ENCODE measurements at regions not wholly inside any gene's neighbourhood (a gene's known extent, or its start where the extent isn't known, plus 50 kb on each side); places are given as distances from the start of the nearest gene placed in this dataset.

- peaks cover 7% of the 10 kb centered on the region for H3K9me3 Mint-ChIP-seq
- 98 to 100% methylated on average over 4 to 7 of the region's 7 CpGs for WGBS, 2 experiments (ENCODE audit: insufficient coverage in 1 of 2, insufficient read length in 1 of 2)
- Histone ChIP-seq H3K27me3 (ENCODE audit: control insufficient read depth, insufficient read depth, low read length, poor library complexity, severe bottlenecking) (no peaks in the 10 kb centered on the region), H3K27ac (ENCODE audit: low read depth, low read length) (no peak overlapping the region), H3K4me3 (ENCODE audit: low read length) (no peak overlapping the region), H3K9me3 (ENCODE audit: control insufficient read depth, low read length) (peaks cover 10% of the 10 kb centered on the region), H3K9ac (ENCODE audit: extremely low read depth, low read length, poor library complexity, severe bottlenecking) (no peak overlapping the region), H3K36me3 (ENCODE audit: control insufficient read depth, insufficient read depth, low read length) (no peaks in the 10 kb centered on the region), H3K4me1 (ENCODE audit: control insufficient read depth, insufficient read depth, low read length) (peaks cover 5% of the 10 kb centered on the region)
- DNase-seq: no peak
- no peak overlapping the region for H3K27ac Mint-ChIP-seq
- H3K4me3 Mint-ChIP-seq: no peak overlapping the region
- H3K36me3 Mint-ChIP-seq (ENCODE audit: low read depth): no peaks in the 10 kb centered on the region
- TF ChIP-seq CTCF (conservative IDR thresholded peaks at IDR 0.05): no peak
- H3K4me1 Mint-ChIP-seq: peaks cover 10% of the 10 kb centered on the region
- peaks cover 2% of the 10 kb centered on the region for H3K27me3 Mint-ChIP-seq (ENCODE audit: insufficient read depth)
These were observed 187.6 kb upstream of the GRAMD2B start for GRCh38 chr5:126235628-126236027.

- TF ChIP-seq CTCF (conservative IDR thresholded peaks at IDR 0.05): no peak
- H3K36me3 ChIP-seq (ENCODE audit: control insufficient read depth, insufficient read depth, low read length): no peaks in the 10 kb centered on the region
- WGBS, 2 experiments (ENCODE audit: insufficient coverage in 1 of 2, insufficient read length in 1 of 2): 95 to 100% methylated on average over 2 of the region's 2 CpGs
These were observed 186.2 kb upstream of the GRAMD2B start for GRCh38 chr5:126236994-126237393.

GRCh38 chr5:126248611-126249010 is 174.6 kb upstream of the GRAMD2B start:
- H3K9me3 Mint-ChIP-seq: no peaks in the 10 kb centered on the region
- WGBS, 2 experiments (ENCODE audit: insufficient coverage in 1 of 2, insufficient read length in 1 of 2): 86% methylated on average over 1 of the region's 1 CpG; no CpG with 5 or more reads in 1 of the 2 experiments
- H3K27me3 ChIP-seq (ENCODE audit: control insufficient read depth, insufficient read depth, low read length, poor library complexity, severe bottlenecking): no peaks in the 10 kb centered on the region

More at GRCh38 chr5:126236994-126237393, 186.2 kb upstream of the GRAMD2B start:
- Histone ChIP-seq H3K4me3 (ENCODE audit: low read length) (no peak overlapping the region), H3K9me3 (ENCODE audit: control insufficient read depth, low read length) (no peaks in the 10 kb centered on the region), H3K4me1 (ENCODE audit: control insufficient read depth, insufficient read depth, low read length) (peaks cover 5% of the 10 kb centered on the region), H3K27me3 (ENCODE audit: control insufficient read depth, insufficient read depth, low read length, poor library complexity, severe bottlenecking) (no peaks in the 10 kb centered on the region), H3K9ac (ENCODE audit: extremely low read depth, low read length, poor library complexity, severe bottlenecking) (no peak overlapping the region), H3K27ac (ENCODE audit: low read depth, low read length) (no peak overlapping the region)
- Mint-ChIP-seq H3K4me1 (peaks cover 13% of the 10 kb centered on the region), H3K9me3 (no peaks in the 10 kb centered on the region), H3K36me3 (ENCODE audit: low read depth) (no peaks in the 10 kb centered on the region), H3K27me3 (ENCODE audit: insufficient read depth) (peaks cover 2% of the 10 kb centered on the region), H3K27ac (no peak overlapping the region), H3K4me3 (no peak overlapping the region)
- no peak for DNase-seq

More at GRCh38 chr5:126248611-126249010, 174.6 kb upstream of the GRAMD2B start:
- Histone ChIP-seq H3K9ac (ENCODE audit: extremely low read depth, low read length, poor library complexity, severe bottlenecking) (no peak overlapping the region), H3K4me1 (ENCODE audit: control insufficient read depth, insufficient read depth, low read length) (no peaks in the 10 kb centered on the region), H3K4me3 (ENCODE audit: low read length) (no peak overlapping the region), H3K9me3 (ENCODE audit: control insufficient read depth, low read length) (no peaks in the 10 kb centered on the region), H3K27ac (ENCODE audit: low read depth, low read length) (no peak overlapping the region), H3K36me3 (ENCODE audit: control insufficient read depth, insufficient read depth, low read length) (no peaks in the 10 kb centered on the region)
- H3K4me1 Mint-ChIP-seq: no peaks in the 10 kb centered on the region
- DNase-seq: no peak
- no peak for TF ChIP-seq CTCF (conservative IDR thresholded peaks at IDR 0.05)
- H3K36me3 Mint-ChIP-seq (ENCODE audit: low read depth): no peaks in the 10 kb centered on the region
- no peaks in the 10 kb centered on the region for H3K27me3 Mint-ChIP-seq (ENCODE audit: insufficient read depth)
- H3K27ac Mint-ChIP-seq: no peak overlapping the region
- no peak overlapping the region for H3K4me3 Mint-ChIP-seq
